HEK293 (cell line): ENCODE measurements at regions not wholly inside any gene's neighbourhood (a gene's known extent, or its start where the extent isn't known, plus 50 kb on each side); places are given as distances from the start of the nearest gene placed in this dataset.

ENCODE experiments used
- MYNN ChIP-seq: fragments of 450-650 bp; formaldehyde crosslinking; IDR thresholded peaks from 2 replicates; pipeline ENCODE4 v1.5.1; 2016; ENCODE audit warnings: missing biosample characterization, missing genetic modification characterization, borderline replicate concordance
- REST ChIP-seq: fragments of 450-650 bp; formaldehyde crosslinking; IDR thresholded peaks from 2 replicates; pipeline ENCODE4 v1.5.1; 2016; ENCODE audit warnings: missing biosample characterization, missing genetic modification characterization
- ZFP3 ChIP-seq: fragments of 450-650 bp; formaldehyde crosslinking; IDR thresholded peaks from 2 replicates; pipeline ENCODE4 v1.5.1; 2016; ENCODE audit warnings: low read depth, missing biosample characterization, missing genetic modification characterization
- ZNF280D ChIP-seq: fragments of 450-650 bp; formaldehyde crosslinking; IDR thresholded peaks from 2 replicates; pipeline ENCODE4 v1.5.1; 2016; ENCODE audit warnings: missing biosample characterization, missing genetic modification characterization
- ZNF324 ChIP-seq: fragments of 450-650 bp; formaldehyde crosslinking; IDR thresholded peaks from 2 replicates; pipeline ENCODE4 v1.5.1; 2016; ENCODE audit warnings: missing biosample characterization, missing genetic modification characterization
- ZNF37A ChIP-seq: fragments of 450-650 bp; IDR thresholded peaks from 2 replicates; pipeline ENCODE4 v1.5.1; 2018; ENCODE audit warnings: missing biosample characterization, missing genetic modification characterization
- TF ChIP-seq, protein P1 (sequence below): fragments of 450-650 bp; formaldehyde crosslinking; IDR thresholded peaks from 2 replicates; pipeline ENCODE4 v1.5.1; 2016; ENCODE audit warnings: missing biosample characterization, missing genetic modification characterization
- TF ChIP-seq, protein P2 (sequence below): fragments of 450-650 bp; formaldehyde crosslinking; IDR thresholded peaks from 2 replicates; pipeline ENCODE4 v1.5.1; 2016; ENCODE audit warnings: missing biosample characterization, missing genetic modification characterization

DNA sequence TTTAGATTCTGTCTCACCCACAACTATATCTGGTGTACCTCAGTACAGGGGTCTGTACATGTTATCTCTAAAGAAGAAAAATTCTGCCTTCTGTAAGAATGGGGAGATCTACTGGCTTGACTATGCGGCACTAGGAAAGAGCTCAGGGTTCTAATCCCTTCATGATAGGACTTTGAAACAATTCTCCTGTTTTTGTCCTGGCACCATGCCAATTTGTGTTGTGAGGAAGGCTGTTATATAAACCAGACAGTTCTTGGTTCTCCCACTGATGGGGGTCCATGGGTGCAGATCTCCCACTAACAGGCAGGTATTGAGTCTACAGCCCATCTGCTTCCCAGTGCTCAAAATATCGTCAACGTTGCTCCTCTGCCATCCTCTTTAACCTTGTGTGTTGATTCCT, 883.7 kb downstream of the GALC start:
- TF ChIP-seq ZNF37A (tag by site-specific recombination) (no peak), ZNF280D (tag by site-specific recombination) (no peak), MYNN (tag by site-specific recombination) (no peak), ZNF324 (tag by site-specific recombination) (no peak), ZFP3 (tag by site-specific recombination) (no peak), REST (tag by site-specific recombination) (no peak)
- TF ChIP-seq, protein P1, sequence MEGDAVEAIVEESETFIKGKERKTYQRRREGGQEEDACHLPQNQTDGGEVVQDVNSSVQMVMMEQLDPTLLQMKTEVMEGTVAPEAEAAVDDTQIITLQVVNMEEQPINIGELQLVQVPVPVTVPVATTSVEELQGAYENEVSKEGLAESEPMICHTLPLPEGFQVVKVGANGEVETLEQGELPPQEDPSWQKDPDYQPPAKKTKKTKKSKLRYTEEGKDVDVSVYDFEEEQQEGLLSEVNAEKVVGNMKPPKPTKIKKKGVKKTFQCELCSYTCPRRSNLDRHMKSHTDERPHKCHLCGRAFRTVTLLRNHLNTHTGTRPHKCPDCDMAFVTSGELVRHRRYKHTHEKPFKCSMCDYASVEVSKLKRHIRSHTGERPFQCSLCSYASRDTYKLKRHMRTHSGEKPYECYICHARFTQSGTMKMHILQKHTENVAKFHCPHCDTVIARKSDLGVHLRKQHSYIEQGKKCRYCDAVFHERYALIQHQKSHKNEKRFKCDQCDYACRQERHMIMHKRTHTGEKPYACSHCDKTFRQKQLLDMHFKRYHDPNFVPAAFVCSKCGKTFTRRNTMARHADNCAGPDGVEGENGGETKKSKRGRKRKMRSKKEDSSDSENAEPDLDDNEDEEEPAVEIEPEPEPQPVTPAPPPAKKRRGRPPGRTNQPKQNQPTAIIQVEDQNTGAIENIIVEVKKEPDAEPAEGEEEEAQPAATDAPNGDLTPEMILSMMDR (tag by site-specific recombination) = no peak
- TF ChIP-seq, protein P2, sequence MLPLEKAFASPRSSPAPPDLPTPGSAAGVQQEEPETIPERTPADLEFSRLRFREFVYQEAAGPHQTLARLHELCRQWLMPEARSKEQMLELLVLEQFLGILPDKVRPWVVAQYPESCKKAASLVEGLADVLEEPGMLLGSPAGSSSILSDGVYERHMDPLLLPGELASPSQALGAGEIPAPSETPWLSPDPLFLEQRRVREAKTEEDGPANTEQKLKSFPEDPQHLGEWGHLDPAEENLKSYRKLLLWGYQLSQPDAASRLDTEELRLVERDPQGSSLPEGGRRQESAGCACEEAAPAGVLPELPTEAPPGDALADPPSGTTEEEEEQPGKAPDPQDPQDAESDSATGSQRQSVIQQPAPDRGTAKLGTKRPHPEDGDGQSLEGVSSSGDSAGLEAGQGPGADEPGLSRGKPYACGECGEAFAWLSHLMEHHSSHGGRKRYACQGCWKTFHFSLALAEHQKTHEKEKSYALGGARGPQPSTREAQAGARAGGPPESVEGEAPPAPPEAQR (tag by site-specific recombination) = no peak
